WTC11 (cell line): ENCODE measurements at regions not wholly inside any gene's neighbourhood (a gene's known extent, or its start where the extent isn't known, plus 50 kb on each side); places are given as distances from the start of the nearest gene placed in this dataset.

Source experiments
- ATAC-seq: fragments of 200-7000 bp; cut with Tn5 transposase; 2 replicates; pipeline ENCODE4 v1.10.0; 2021; ENCODE audit warnings: mild to moderate bottlenecking, moderate library complexity
- CTCF ChIA-PET: fragments of 300-600 bp; sonication (Branson Sonifier 250); formaldehyde crosslinking; loops from one replicate; lab custom pipeline; 2021; ENCODE audit warnings: antibody characterized with exemption; lab: Charles Lee
- POLR2A ChIA-PET: fragments of 350-600 bp; sonication (Branson Sonifier 250); formaldehyde crosslinking; loops from one replicate; lab custom pipeline; 2021; ENCODE audit warnings: antibody characterized with exemption; lab: Charles Lee
- DNase-seq: peaks from one replicate; pipeline ENCODE4 v3.0.0; 2021; ENCODE audit warnings: low spot score
- H3K27ac Mint-ChIP-seq: 2 replicates; pipeline ENCODE4 v1.8.0; 2021; ENCODE audit warnings: mixed read lengths
- H3K27me3 Mint-ChIP-seq: 2 replicates; pipeline ENCODE4 v1.8.0; 2021; ENCODE audit warnings: low read depth, mild to moderate bottlenecking, moderate library complexity, mixed read lengths
- H3K36me3 Mint-ChIP-seq: 2 replicates; pipeline ENCODE4 v1.8.0; 2021; ENCODE audit warnings: mixed read lengths
- H3K4me1 Mint-ChIP-seq: 2 replicates; pipeline ENCODE4 v1.8.0; 2022; ENCODE audit warnings: mixed read lengths
- H3K4me3 Mint-ChIP-seq: 2 replicates; pipeline ENCODE4 v1.8.0; 2021; ENCODE audit warnings: mild to moderate bottlenecking, moderate library complexity, mixed read lengths
- H3K9me3 Mint-ChIP-seq: 2 replicates; pipeline ENCODE4 v1.8.0; 2021; ENCODE audit warnings: mixed read lengths
- ATF1 ChIP-seq: sonication (generic); formaldehyde crosslinking; IDR thresholded peaks from 2 replicates; pipeline ENCODE4 v1.8.1; 2023; ENCODE audit warnings: mild to moderate bottlenecking, moderate library complexity, missing genetic modification reagents
- ELF4 ChIP-seq: sonication (generic); formaldehyde crosslinking; IDR thresholded peaks from 2 replicates; pipeline ENCODE4 v1.8.1; 2022; ENCODE audit warnings: low read depth, mild to moderate bottlenecking, moderate library complexity, missing genetic modification reagents
- GRHL2 ChIP-seq: fragments of 250-450 bp; sonication (Bioruptor Pico); IDR thresholded peaks from 2 replicates; pipeline ENCODE4 v1.8.0; 2022; ENCODE audit warnings: mild to moderate bottlenecking, moderate library complexity; ENCODE audit not compliant: insufficient replicate concordance, severe bottlenecking
- GTF2I ChIP-seq: fragments of 250-450 bp; sonication (Bioruptor Pico); conservative IDR thresholded peaks from 2 replicates; pipeline ENCODE4 v1.4.0; 2021; ENCODE audit warnings: mild to moderate bottlenecking
- NFATC4 ChIP-seq: fragments of 250-450 bp; sonication (Bioruptor Pico); IDR thresholded peaks from 2 replicates; pipeline ENCODE4 v1.9.0; 2021; ENCODE audit warnings: mild to moderate bottlenecking
- RORB ChIP-seq: fragments of 250-450 bp; sonication (Bioruptor Pico); IDR thresholded peaks from 2 replicates; pipeline ENCODE4 v1.9.0; 2021; ENCODE audit warnings: mild to moderate bottlenecking
- SOX15 ChIP-seq: fragments of 250-450 bp; sonication (Bioruptor Pico); IDR thresholded peaks from 2 replicates; pipeline ENCODE4 v1.9.0; 2021; ENCODE audit warnings: mild to moderate bottlenecking
- ZNF232 ChIP-seq: sonication (generic); formaldehyde crosslinking; IDR thresholded peaks from 2 replicates; pipeline ENCODE4 v1.8.0; 2022; ENCODE audit warnings: mild to moderate bottlenecking, missing genetic modification reagents
- TF ChIP-seq, protein P1 (sequence below): fragments of 250-450 bp; sonication (Bioruptor Pico); IDR thresholded peaks from 2 replicates; pipeline ENCODE4 v1.9.0; 2021; ENCODE audit warnings: mild to moderate bottlenecking
- TF ChIP-seq, protein P2 (sequence below): fragments of 200-600 bp; IDR thresholded peaks from 2 replicates; pipeline ENCODE4 v1.8.0; 2022; ENCODE audit warnings: antibody characterized with exemption
- TF ChIP-seq, protein P3 (sequence below): sonication (generic); formaldehyde crosslinking; IDR thresholded peaks from 2 replicates; pipeline ENCODE4 v1.8.1; 2023; ENCODE audit warnings: mild to moderate bottlenecking, missing genetic modification reagents, moderate library complexity
- TF ChIP-seq, protein P4 (sequence below): sonication (generic); formaldehyde crosslinking; IDR thresholded peaks from 2 replicates; pipeline ENCODE4 v1.8.0; 2022; ENCODE audit warnings: mild to moderate bottlenecking, missing genetic modification reagents
- TF ChIP-seq, protein P5 (sequence below): sonication (generic); formaldehyde crosslinking; IDR thresholded peaks from 2 replicates; pipeline ENCODE4 v1.8.1; 2023; ENCODE audit warnings: mild to moderate bottlenecking, missing genetic modification reagents
- TF ChIP-seq, protein P6 (sequence below): sonication (generic); formaldehyde crosslinking; IDR thresholded peaks from 2 replicates; pipeline ENCODE4 v1.8.0; 2022; ENCODE audit warnings: mild to moderate bottlenecking, missing genetic modification reagents

DNA sequence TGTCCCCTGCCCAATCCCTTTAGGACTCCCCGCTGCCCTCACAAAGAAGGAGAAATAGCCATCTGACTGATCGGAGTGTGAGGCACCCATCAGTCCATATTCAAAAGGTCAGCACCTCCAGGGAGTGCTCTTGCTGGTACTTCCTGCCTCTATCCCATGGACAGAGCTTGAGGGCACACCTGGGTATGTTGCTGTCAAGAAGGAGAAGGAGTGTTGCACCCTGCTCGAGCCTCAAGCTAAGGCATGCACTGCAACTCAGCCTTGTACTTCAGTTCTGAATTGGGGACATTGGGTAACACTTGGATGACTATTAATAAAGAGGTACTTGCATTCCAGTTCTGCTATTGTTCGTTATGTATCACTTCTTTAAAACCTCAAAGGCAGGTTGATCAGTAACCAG lies 190.3 kb upstream of the ZC3H12A start (continued):
- TF ChIP-seq, protein P1, sequence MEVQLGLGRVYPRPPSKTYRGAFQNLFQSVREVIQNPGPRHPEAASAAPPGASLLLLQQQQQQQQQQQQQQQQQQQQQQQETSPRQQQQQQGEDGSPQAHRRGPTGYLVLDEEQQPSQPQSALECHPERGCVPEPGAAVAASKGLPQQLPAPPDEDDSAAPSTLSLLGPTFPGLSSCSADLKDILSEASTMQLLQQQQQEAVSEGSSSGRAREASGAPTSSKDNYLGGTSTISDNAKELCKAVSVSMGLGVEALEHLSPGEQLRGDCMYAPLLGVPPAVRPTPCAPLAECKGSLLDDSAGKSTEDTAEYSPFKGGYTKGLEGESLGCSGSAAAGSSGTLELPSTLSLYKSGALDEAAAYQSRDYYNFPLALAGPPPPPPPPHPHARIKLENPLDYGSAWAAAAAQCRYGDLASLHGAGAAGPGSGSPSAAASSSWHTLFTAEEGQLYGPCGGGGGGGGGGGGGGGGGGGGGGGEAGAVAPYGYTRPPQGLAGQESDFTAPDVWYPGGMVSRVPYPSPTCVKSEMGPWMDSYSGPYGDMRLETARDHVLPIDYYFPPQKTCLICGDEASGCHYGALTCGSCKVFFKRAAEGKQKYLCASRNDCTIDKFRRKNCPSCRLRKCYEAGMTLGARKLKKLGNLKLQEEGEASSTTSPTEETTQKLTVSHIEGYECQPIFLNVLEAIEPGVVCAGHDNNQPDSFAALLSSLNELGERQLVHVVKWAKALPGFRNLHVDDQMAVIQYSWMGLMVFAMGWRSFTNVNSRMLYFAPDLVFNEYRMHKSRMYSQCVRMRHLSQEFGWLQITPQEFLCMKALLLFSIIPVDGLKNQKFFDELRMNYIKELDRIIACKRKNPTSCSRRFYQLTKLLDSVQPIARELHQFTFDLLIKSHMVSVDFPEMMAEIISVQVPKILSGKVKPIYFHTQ (CRISPR knock-in tag): no peak
- TF ChIP-seq ZNF232: no peak

DNA sequence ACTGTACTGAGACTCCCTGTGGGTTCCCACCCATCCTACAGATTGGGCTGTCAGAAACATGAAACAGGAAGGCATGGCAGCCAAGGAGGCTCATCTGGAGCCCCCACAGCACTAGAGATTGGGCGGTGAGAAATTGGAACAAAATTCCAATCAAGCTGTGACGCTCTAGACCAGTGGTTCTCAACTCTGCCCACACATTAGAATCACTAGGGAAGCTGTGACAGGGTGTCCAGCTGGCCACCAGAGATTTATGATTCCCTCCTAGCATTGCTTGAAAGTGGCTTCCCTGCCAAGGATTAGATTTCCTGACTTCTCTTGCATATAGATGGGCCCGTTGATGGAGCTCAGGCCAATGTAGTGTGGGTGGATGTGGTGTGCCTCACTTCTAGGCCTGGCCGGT lies 187.5 kb upstream of the ZC3H12A start:
- no peak overlapping the region for H3K4me3 Mint-ChIP-seq
- H3K27ac Mint-ChIP-seq: no peak overlapping the region
- TF ChIP-seq GRHL2 (CRISPR knock-in tag): no peak
- TF ChIP-seq SOX15 (CRISPR knock-in tag): no peak
- no peak for TF ChIP-seq ELF4 (CRISPR knock-in tag)
- TF ChIP-seq, protein P2, sequence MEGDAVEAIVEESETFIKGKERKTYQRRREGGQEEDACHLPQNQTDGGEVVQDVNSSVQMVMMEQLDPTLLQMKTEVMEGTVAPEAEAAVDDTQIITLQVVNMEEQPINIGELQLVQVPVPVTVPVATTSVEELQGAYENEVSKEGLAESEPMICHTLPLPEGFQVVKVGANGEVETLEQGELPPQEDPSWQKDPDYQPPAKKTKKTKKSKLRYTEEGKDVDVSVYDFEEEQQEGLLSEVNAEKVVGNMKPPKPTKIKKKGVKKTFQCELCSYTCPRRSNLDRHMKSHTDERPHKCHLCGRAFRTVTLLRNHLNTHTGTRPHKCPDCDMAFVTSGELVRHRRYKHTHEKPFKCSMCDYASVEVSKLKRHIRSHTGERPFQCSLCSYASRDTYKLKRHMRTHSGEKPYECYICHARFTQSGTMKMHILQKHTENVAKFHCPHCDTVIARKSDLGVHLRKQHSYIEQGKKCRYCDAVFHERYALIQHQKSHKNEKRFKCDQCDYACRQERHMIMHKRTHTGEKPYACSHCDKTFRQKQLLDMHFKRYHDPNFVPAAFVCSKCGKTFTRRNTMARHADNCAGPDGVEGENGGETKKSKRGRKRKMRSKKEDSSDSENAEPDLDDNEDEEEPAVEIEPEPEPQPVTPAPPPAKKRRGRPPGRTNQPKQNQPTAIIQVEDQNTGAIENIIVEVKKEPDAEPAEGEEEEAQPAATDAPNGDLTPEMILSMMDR: no peak
- H3K27me3 Mint-ChIP-seq: peaks cover 15% of the 10 kb centered on the region
- H3K36me3 Mint-ChIP-seq: no peaks in the 10 kb centered on the region
- peaks cover 15% of the 10 kb centered on the region for H3K9me3 Mint-ChIP-seq
- CTCF ChIA-PET: interaction anchor here (0.5 to 0.7 kb wide), 2 partner anchors 12 kb away, joined by 3 read pairs; no protein-coding TSS in a partner anchor
- DNase-seq (no peak), ATAC-seq (no peak)
- peaks cover 20% of the 10 kb centered on the region for H3K4me1 Mint-ChIP-seq
- POLR2A ChIA-PET: no interaction called here

DNA sequence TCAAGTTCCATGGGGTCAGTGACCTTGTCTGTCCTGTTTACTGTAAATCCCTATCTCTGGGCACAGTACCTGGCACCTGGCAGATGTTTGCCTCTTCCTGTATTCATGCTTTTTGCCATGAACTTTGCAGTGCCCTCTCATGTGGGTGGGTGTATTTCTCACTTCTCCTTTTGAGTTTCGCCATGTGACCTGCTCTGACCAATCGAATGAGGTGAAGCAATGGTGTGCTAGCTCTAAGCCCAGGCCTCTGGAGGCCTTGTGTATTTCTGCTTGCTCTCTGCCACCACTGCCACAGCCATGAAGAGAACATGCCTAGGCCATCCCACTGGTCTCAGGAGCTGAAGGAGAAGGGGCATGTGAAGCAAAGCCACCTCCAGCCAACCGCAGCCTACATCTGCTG lies 185.5 kb upstream of the ZC3H12A start:
- CTCF ChIA-PET: no interaction called here
- Mint-ChIP-seq H3K4me1 (peaks cover 13% of the 10 kb centered on the region), H3K9me3 (peaks cover 15% of the 10 kb centered on the region), H3K36me3 (no peaks in the 10 kb centered on the region), H3K4me3 (no peak overlapping the region), H3K27me3 (peaks cover 7% of the 10 kb centered on the region)
- TF ChIP-seq, protein P3, sequence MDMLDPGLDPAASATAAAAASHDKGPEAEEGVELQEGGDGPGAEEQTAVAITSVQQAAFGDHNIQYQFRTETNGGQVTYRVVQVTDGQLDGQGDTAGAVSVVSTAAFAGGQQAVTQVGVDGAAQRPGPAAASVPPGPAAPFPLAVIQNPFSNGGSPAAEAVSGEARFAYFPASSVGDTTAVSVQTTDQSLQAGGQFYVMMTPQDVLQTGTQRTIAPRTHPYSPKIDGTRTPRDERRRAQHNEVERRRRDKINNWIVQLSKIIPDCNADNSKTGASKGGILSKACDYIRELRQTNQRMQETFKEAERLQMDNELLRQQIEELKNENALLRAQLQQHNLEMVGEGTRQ (CRISPR knock-in tag): peak; percentile 76
- TF ChIP-seq, protein P4, sequence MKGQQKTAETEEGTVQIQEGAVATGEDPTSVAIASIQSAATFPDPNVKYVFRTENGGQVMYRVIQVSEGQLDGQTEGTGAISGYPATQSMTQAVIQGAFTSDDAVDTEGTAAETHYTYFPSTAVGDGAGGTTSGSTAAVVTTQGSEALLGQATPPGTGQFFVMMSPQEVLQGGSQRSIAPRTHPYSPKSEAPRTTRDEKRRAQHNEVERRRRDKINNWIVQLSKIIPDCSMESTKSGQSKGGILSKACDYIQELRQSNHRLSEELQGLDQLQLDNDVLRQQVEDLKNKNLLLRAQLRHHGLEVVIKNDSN: 0 out of 2 replicates have a peak, but pooled peaks have one; percentile 34
- TF ChIP-seq ATF1 (CRISPR knock-in tag): no peak
- TF ChIP-seq, all 79 proteins: peak for 2
- DNase-seq (no peak), ATAC-seq (no peak)
- H3K27ac Mint-ChIP-seq: no peak overlapping the region
- POLR2A ChIA-PET: no interaction called here

DNA sequence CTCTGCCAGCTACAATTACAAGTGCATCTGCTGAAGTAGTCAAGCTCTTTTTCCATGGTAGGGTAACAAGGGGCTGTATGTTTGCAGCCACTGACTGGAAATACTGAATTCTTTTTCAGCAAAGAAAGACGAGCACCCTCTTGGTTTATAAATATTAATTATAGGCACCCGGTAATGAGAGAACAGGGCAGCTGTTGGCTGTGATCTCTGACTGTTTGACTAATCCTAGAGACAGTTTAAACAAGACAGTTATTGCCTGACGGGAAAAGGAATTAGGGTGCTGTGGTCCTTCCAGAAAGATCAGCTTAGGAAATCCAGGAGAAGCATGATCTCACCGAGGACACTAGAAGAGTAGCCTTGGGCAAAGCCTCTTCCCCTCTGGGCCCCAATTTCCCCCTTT lies 183.7 kb upstream of the ZC3H12A start:
- TF ChIP-seq NFATC4 (CRISPR knock-in tag) (no peak), GTF2I (CRISPR knock-in tag) (no peak), RORB (CRISPR knock-in tag) (no peak), GRHL2 (CRISPR knock-in tag) (no peak)
- TF ChIP-seq, protein P5, sequence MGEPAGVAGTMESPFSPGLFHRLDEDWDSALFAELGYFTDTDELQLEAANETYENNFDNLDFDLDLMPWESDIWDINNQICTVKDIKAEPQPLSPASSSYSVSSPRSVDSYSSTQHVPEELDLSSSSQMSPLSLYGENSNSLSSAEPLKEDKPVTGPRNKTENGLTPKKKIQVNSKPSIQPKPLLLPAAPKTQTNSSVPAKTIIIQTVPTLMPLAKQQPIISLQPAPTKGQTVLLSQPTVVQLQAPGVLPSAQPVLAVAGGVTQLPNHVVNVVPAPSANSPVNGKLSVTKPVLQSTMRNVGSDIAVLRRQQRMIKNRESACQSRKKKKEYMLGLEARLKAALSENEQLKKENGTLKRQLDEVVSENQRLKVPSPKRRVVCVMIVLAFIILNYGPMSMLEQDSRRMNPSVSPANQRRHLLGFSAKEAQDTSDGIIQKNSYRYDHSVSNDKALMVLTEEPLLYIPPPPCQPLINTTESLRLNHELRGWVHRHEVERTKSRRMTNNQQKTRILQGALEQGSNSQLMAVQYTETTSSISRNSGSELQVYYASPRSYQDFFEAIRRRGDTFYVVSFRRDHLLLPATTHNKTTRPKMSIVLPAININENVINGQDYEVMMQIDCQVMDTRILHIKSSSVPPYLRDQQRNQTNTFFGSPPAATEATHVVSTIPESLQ (CRISPR knock-in tag): no peak
- TF ChIP-seq, protein P6, sequence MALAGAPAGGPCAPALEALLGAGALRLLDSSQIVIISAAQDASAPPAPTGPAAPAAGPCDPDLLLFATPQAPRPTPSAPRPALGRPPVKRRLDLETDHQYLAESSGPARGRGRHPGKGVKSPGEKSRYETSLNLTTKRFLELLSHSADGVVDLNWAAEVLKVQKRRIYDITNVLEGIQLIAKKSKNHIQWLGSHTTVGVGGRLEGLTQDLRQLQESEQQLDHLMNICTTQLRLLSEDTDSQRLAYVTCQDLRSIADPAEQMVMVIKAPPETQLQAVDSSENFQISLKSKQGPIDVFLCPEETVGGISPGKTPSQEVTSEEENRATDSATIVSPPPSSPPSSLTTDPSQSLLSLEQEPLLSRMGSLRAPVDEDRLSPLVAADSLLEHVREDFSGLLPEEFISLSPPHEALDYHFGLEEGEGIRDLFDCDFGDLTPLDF (CRISPR knock-in tag): no peak
- TF ChIP-seq, protein P3 (CRISPR knock-in tag): no peak
- no peak for ATAC-seq
- ChIA-PET CTCF (no interaction called here), POLR2A (no interaction called here)
- Mint-ChIP-seq H3K27me3 (peaks cover 7% of the 10 kb centered on the region), H3K27ac (no peak overlapping the region), H3K4me3 (no peak overlapping the region), H3K9me3 (peaks cover 5% of the 10 kb centered on the region), H3K4me1 (peaks cover 22% of the 10 kb centered on the region), H3K36me3 (no peaks in the 10 kb centered on the region)
- no peak for DNase-seq
